ENCODE measurements at regions not wholly inside any gene's neighbourhood (a gene's known extent, or its start where the extent isn't known, plus 50 kb on each side); places are given as distances from the start of the nearest gene placed in this dataset.
"Not testable (repeated sequence)": the region's sequence is repeated elsewhere in the genome, so short reads cannot be mapped to it uniquely, and the experiment has no call there.

- no peak for DNase-seq
Observed at GRCh38 chr12:28693565-28694219, 455.4 kb upstream of the FAR2 start.

- DNase-seq = no peak
Observed at GRCh38 chr12:28698553-28698952, 450.5 kb upstream of the FAR2 start.

- no peak for DNase-seq
Observed at GRCh38 chr12:28699029-28699428, 450.0 kb upstream of the FAR2 start.

- DNase-seq = no peak
Observed at GRCh38 chr12:28700161-28700560, 448.9 kb upstream of the FAR2 start.

GRCh38 chr12:28704477-28705169 lies 444.5 kb upstream of the FAR2 start:
- DNase-seq = no peak

- no peak for DNase-seq
Observed at GRCh38 chr12:28708918-28709371, 440.1 kb upstream of the FAR2 start.

- no peak for DNase-seq
Observed at GRCh38 chr12:28709986-28710685, 438.9 kb upstream of the FAR2 start.

GRCh38 chr12:28710882-28711281 lies 438.2 kb upstream of the FAR2 start:
- DNase-seq = no peak

GRCh38 chr12:28711421-28711820 lies 437.7 kb upstream of the FAR2 start:
- DNase-seq = no peak

GRCh38 chr12:28742791-28743190 lies 406.3 kb upstream of the FAR2 start:
- DNase-seq = no peak

- no peak for DNase-seq
Observed at GRCh38 chr12:28746734-28747325, 402.2 kb upstream of the FAR2 start.

- DNase-seq = no peak
Observed at GRCh38 chr12:28750946-28751685, 398.0 kb upstream of the FAR2 start.

- no peak for DNase-seq
Observed at GRCh38 chr12:28755027-28755426, 394.1 kb upstream of the FAR2 start.

GRCh38 chr12:28759333-28759732 lies 389.7 kb upstream of the FAR2 start:
- DNase-seq = no peak

GRCh38 chr12:28760040-28760903 lies 388.8 kb upstream of the FAR2 start:
- not testable (repeated sequence) for DNase-seq

- DNase-seq = not testable (repeated sequence)
Observed at GRCh38 chr12:28761897-28762296, 387.2 kb upstream of the FAR2 start.

- DNase-seq = no peak
Observed at GRCh38 chr12:28766398-28766797, 382.7 kb upstream of the FAR2 start.

- no peak for DNase-seq
Observed at GRCh38 chr12:28767836-28768348, 381.2 kb upstream of the FAR2 start.

- DNase-seq = no peak
Observed at GRCh38 chr12:28770322-28770721, 378.8 kb upstream of the FAR2 start.

- no peak for DNase-seq
Observed at GRCh38 chr12:28771968-28772367, 377.1 kb upstream of the FAR2 start.

- DNase-seq = no peak
Observed at GRCh38 chr12:28775556-28775955, 373.5 kb upstream of the FAR2 start.

GRCh38 chr12:28776220-28776619 lies 372.9 kb upstream of the FAR2 start:
- no peak for DNase-seq
